ENCODE measurements at regions not wholly inside any gene's neighbourhood (a gene's known extent, or its start where the extent isn't known, plus 50 kb on each side); places are given as distances from the start of the nearest gene placed in this dataset.

DNA sequence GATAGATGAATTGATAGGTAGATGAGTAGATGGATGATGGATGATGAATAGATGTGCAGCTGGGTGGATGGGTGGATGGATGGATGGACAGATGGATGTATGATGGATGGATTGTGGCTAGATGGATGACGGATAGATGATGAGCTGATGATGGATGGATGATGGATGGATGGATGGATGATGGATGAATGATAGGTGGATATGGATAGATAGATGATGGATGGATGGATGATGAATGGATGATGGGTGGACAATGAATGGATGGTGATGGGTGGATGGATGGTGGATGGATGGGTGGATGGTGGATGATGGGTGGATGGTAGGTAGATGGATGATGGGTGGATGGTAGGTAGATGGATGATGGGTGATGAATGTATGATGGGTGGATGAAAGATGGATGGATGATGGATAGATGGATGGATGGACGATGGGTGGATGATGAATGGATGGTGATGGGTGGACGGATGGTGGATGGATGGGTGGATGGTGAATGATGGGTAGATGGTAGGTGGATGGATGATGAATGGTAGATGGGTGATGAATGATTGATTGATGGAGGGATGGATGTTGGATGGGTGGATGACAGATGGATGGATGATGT, 1261.7 kb downstream of the BRD1 start:
- no peak for DNase-seq

DNA sequence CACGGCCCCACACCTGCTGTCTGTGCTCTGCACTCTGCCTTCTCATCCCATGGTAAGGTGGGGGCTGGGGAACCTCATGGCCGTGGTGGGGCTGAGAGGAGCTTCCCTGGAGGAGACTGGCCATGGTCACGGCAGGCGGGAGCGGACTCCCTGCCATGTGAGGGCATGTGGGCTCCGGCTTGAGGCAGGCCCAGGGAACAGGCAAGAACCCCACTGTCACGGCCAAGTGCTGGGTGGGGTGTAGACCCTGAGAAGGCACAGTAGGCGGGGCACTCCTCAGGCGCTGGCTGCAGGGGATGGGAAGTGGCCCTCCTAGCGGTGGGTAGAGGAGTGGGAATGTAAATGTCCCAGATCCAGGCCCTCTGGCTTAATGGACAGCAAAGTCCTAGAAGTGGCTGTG, 1262.7 kb downstream of the BRD1 start:
- no peak for DNase-seq

DNA sequence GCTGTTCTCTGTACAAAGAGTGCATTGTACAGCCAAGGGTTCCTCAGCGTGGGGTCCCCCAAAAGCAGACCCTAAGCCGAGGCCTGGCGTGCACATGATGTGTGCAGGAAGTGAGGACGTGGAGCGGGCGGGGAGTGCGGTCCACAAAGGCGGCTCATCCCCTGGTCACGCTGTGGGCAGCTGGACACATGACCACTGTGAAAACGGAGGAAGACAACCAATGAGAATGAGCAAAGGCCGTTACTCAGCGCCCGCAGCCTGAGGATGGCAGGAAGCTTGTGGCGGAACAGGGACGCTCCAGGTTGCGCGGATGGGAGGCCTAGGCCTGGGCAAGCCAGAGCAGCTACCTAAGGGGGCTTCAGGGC, 1263.7 kb downstream of the BRD1 start:
- no peak for DNase-seq

DNA sequence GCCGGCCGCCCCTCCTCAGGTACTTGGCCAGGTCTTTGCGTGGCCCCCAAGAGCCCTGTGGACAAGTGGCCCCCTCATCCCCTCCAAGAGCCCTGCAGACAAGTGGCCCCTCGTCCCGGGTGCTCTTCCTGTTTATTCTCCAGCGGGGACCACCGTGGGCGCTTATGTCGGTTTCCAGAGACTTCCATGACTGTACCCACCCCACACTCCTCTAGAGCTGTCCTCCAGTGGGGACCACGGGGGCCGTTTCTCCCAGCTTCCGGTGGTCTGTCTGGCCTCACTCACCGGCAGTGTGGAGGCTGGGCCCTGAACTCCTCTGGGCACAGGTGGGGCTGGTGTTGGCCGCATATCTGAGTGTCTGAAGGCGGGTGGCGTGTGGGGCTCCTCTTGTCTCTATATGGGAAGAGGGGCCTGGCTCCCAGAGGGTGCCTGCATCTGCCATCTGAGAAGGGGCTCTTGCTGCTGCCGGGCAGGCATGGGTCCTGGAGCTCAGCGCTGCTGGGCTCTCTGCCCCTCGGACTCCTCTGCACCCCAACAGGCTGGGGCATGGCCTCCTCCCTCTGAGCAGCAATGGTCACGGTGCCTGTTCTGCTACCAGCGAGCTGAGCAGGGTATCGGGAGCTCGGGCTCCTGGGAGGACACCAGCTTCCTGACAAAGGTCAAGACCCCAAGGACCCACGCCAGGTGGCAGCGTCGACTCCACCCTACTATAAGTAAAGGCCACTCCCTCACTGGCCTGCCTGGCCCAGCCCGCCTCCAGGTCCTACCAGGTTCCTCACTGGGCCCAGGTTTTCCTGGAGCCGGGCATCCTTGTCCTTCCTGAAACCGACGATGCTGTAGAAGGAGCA, 1264.3 kb downstream of the BRD1 start:
- DNase-seq = no peak

DNA sequence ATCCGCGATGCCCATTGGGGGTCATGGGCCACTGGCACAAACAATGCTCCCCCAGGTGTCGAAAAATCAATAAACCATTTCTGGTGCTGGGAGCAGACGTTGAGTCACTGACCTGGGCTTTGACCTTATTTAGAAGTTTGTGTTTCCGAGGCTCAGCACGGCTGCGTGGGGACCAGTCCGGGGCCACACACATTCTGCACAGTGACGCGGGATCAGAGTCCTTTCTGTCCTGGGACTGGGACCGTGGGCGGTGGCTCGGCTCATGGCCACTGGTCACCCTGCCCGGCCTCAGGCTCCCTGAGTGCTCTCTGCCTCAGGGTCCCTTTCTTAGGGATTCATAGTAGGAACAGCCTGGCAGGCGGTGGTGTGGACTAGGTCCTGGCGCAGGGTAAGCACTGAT, 1266.0 kb downstream of the BRD1 start:
- DNase-seq = no peak

DNA sequence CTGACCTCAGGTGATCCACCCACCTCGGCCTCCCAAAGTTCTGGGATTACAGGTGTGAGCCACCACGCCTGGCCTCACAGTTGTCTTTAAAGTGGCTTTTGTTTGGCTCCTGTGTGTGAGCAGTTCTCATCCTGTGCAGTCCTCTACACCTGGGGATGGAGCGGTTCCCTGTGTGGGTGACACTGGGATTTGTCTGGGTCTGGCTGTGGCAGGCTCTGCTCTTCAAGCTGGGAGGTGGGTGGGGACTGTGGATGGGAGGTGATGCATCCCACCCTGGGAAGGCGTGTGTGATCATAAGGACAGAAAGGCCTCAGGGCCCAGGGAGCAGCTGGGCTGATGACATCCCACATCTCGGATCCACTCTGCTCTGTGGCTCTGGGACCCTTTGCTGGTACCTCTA, 1266.8 kb downstream of the BRD1 start:
- no peak for DNase-seq

DNA sequence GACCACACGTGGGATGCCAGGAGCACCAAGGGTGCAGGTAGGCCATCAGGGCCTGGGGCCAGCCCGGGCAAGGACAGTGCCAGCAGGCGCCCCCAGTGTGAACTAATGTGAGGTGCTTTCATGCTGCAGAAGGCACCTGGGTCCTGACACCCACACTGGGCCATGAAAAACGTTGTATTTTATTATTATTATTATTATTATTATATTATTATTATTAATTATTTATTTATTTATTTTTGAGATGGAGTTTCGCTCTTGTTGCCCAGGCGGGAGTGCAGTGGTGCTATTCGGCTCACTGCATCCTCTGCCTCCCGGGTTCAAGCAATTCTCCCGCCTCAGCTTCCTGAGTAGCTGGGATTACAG, 1267.3 kb downstream of the BRD1 start:
- DNase-seq = no peak

DNA sequence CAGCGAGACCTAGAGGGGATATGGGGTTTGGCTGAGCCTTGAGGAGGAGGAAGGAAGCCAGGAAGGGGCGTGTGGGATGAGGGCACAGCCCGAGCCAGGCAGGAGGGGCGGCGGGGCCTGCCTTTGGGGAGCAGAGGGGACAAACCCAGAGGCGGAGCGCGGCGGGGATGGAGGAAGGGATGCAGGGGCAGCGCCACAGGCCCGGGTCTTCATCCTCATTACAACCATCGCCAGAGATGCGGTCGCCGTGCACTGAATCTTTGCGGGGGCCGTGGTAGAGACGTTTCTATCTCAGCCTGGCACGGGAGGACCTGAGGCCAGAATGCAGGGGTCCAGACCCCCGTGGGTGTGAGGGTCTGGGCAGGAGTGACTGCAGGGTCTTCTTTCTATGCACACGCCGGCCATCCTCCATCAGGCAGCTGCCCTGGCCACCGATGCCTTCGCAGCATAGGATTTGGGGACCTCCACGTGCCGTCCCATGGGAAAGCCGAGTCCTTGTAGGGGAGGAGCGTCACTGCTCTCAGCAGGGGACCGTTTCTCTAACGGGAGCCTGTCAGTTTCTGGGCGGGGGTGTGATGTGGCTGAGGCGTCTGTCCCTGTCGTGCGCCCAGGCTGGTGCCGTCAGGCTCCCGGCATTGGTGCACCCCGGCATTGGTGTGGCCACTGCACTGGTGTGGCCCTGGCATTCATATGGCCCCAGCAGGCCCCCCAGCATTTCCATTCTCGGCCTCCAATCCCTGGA, 1267.9 kb downstream of the BRD1 start:
- no peak for DNase-seq

DNA sequence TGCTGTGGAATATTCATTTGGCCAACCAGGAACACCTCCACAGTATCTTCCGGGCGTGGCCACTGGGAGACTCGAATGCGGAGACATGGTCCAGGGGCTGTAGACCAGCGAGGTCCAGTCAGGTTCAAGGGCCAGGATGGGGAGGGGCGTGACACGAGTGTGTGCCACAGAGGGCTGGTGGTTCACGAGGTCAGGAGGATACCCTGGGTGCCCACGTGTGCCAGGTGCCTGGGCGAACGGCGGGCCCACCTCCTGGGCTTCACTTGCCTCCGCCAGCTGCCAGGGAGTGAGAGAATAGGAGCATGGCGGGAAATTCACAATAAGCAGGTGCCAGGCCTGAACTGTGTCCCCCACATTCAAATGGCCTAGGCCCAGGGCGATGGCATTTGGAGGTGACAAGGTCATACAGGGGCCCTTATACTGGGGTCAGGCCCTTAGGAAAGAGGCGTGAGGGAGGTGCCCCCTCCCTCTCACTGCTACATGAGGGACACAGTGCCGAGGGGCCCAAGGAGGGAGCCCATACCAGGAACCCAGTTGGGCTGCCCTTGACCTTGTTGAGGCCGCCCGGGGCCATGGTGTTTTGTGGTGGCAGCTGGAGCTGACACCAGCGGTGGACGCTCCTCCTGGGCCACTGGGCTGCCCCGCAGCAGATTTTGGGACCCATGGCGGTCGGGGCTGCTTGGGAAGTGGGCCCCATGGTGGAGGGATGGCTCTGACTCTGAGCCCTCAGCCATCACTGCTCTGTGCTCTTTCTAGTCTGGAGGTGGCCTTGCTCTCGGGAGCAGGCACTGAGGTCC, 1268.9 kb downstream of the BRD1 start:
- DNase-seq = no peak

DNA sequence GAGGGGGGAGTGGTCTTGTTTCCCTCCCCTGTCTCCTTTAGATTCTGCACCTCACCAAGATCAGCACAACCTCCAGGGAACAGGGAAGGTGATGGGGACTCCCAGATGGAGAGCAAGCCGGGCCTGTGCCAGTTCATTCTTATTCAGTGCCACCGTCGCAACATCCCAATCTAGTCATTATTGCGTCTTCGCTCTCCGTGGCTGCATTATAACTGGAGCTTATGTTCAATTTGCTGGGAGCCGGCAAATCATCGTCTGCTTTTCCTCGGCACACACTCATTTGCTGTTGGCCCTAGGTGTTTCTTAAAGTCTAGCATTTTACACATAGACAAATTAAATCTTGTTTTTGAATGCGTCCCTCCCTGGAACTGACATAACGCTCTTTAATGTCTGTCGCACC, 1269.7 kb downstream of the BRD1 start:
- DNase-seq = no peak

DNA sequence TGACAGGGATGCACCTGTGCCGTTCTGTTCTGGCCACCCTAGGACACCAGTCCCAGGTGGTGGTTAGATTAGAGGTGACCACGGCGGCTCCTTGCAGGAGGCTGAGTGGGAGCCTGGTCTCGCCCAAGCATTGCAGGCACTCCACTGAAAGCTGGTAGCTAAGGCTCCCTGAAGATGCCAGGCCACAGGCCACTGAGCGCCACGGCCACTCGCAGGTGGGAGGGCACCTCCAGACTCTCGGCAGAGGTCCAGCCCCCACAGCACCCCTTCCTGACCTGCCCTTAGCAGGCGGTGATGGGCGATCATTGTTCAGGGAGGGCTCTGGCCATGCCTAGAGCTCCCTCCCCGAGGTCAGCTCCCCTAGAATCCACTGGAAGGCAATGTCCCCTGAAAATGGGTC, 1270.2 kb downstream of the BRD1 start:
- no peak for DNase-seq

DNA sequence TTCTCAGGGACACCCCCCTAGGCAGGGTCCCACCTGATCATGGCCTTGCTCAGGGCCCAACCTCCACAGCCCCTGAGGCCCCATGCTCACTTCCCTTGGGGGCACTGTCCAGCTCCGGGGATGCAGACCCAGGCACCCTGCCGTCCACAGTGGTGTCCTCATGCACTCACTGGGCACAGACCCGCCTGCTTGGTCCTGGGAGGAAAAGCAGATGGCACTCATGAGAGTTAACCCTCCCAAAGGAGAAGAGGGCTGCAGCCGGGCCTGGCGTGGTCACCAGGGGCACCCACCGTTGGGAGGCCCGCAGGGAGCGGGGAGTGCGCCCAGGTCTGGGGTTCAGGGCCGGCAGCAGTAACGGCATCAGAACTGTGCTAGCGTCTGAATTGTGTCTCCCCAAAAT, 1270.9 kb downstream of the BRD1 start:
- DNase-seq = no peak

DNA sequence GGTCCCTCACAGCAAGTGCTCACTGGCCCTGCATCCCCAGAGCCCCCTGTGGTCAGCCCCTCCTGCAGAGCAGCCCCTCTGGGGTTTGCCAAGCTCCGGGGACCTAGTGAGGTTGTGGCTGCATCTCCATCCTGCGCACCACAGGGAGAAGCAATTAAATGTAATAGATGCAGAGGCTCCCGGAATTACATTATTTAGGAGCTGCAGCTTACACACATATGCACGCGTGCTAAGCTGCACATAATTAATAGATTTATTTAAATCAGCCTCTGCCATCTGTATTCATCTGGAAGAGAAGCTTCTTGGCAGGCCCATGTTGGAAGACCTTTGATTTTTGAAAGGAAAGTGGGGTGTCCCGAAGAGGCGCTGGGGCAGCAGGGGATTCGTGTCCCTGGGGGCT, 1271.5 kb downstream of the BRD1 start:
- DNase-seq = no peak

DNA sequence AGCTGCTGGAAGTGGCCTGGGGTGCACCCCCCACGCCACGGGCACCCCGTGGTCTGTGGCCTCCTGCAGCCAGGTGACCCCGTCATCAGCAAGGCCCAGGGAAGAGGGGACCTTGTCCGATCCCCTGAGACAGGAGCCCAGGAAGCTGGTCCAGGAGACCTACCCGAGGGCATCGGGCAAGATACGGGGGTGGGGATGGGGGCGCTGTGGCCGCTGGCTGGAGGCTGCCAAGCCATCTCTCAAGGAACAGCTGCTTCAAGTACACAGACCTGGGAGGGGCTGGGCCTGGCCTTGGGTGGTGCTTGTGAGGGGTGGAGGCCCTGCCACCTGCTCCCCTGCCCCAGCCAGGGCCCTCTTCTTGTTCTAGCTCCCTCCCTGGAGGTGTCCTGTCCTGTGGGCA, 1272.1 kb downstream of the BRD1 start:
- DNase-seq = no peak

DNA sequence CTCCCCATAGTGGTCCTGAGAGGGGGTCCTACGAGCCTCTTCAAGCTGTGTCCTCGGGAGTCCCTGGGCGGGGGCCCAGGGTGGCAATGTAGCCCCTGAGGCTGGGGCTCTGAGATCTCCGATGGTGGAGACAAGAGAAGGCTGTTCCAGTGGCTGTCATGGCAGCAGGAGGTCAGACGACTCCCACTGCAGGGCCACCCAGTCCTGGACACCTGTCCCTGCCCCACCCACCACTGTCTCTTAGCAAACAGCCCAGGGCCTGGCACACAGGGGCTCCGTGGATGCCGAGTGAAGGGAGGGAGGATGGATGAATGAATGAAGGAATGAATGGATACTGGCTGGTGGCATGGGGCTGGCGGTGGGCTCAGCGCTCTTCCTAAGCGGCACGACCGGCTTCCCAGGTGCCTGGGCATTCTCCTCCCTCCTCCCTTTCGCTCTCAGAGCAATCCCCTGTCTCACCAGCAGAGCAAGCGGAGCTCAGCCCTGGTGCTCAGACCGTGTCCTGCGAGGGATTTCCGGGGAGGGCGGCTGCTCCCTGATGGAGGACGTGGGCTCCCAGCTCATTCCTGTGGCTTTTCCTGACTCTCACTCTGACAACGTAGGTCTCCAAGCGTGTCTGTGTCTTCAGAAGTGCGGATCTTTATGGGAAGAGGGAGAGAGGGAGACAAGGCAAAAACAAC, 1272.6 kb downstream of the BRD1 start:
- DNase-seq = no peak

DNA sequence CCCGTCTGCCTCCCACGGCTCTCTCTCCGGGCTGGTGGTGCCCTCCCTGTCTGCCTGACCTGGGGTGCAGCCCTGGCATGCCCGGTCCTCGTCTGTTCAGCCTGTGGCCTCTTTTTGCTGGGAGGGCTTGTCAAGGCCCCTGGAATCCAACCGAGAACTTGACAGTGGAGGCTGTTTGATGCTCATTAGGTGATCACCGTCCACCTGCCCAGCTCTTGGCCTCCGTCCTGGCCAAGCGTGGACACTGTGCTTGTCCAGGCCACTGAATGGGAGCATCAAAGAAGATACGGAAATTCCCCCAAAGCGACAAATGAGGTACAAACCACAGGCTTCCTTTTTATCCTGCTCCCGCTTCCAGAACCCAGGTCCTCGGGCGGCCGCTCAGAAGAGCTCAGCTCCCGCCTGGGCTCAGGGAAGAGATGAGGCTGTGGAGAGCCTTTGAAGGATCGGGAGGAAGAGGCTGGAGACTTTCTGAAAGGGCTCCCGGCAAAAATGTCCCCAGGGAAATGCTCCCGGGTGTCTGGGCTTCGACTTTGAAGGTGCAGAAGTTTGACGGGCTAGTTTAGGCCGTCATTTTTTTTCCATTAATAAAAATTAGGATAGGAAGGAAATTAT, 1273.9 kb downstream of the BRD1 start:
- DNase-seq = no peak

DNA sequence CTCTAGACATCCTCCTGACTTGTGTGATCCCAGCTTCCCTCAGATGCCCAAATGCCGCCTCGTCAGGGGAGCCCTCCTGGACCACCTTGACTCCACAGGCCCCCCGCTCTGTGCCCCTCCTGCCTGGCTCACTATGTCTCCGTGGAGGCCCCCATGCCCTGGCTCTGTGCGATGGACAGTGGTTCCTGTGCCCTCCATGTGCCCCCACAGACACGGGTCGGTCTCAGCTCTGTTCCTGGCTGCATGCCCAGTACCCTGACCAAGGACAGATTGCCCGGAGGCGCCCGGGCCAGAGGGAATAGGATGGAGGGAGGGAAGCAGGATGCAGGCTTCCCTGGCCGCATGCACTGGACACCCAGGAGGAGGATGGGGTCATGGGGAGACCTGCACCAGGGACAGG, 1274.6 kb downstream of the BRD1 start:
- no peak for DNase-seq

DNA sequence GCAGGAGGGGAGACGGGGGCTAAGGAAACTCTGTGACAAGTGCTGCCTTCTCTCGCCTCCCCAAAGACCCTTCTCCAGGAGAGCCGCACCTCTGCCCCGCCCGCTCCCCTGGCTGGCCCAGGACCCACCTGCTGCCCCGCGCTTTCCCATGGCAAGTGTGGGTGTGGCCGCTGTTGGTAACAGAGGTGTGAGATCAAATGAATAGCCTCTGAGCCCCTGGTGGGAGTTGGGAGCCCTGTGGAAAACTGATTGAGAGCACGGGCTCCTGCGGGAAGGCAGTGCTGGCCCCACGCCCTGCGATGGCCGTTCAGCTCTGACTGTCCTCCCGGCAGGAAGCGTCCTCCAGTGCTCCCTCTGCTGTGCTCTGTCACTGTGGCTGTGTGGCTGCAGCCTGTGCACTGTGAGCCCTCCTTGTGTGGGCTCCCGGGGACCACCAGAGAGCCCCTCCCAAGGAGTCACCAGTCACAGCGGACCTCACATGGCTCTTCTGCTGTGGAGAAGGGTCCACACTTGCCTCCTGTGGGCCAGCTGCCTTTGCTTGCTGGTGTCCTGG, 1275.9 kb downstream of the BRD1 start:
- no peak for DNase-seq

DNA sequence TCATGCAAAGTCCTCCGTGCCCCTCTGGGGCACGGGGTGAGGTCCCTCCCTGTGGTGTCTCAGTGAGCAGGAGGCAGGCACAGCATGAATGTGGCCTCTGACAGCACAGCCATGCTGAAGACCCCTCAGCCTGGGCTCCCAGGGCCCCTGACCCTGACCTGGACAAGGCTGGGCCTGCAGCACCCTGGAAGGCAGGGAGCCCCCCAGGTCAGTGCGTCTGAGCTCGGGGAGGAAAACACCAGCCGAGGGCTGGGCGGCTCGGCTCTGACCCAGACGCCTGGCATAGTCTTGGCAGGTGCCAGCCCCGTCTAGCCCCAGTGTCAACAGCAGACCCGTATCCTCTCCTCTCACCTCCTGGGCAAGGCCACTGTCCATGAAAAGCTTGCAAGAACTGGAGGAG, 1276.6 kb downstream of the BRD1 start:
- DNase-seq = no peak

DNA sequence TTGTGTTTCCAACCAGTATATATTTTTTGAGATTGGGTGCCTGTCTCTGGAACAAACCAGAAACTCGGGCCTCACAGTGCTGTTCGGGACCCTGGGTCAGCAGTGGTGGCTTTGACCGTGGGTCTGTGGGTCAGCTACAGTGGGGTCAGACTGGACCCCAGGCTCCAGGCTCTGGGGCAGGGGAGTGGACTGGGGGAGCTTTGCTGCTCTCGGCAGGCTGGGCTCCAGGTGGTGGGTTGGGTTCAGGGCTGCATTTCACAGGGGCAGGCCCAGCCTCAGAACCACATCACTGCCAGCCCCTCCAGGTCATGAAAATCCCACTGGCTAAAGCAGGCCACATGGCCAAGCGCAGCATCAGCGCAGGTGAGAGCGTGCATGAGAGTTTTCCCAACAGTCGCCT, 1279.3 kb downstream of the BRD1 start:
- no peak for DNase-seq

DNA sequence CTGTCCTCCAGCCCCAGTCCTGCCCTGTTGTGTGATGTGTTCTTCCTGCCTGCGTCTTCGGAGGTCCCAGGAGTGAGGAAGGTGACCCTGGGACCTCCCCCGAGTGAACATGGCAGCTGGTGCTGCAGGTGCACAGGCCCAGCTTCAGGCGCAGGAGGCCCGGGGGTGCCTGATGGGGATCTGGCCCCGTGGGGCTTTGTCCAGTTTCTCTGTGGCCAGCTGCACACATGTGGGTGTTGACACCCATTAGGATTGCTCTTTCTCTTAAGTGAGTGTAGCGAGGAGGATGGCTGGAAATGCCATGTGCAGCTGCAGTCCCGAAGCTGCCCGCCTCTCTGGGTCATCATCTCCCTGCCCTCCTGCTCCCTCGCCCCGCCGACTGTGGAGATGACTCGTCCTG, 1279.7 kb downstream of the BRD1 start:
- no peak for DNase-seq
